A549 (cell line): ENCODE measurements at regions not wholly inside any gene's neighbourhood (a gene's known extent, or its start where the extent isn't known, plus 50 kb on each side); places are given as distances from the start of the nearest gene placed in this dataset.
A peak's percentile ranks its signal among the peaks of the same experiment; 100 is the strongest.

Experiments used
- ATAC-seq, 2 experiments: fragments of 200-7000 bp in 1 of 2; fragments of >200 bp in 1 of 2; cut with Nextera tagmentation in 1 of 2; cut with Tn5 transposase in 1 of 2; 3 replicates each; pipeline versions ENCODE4 v1.8.0 to v1.9.1; 2018 to 2020; ENCODE audit warnings: mild to moderate bottlenecking in 1 of 2, moderate library complexity in 1 of 2
- CTCF ChIA-PET: fragments of 300-600 bp; sonication (Branson Sonifier 250); formaldehyde crosslinking; extraction: SDS; loops from one replicate; lab custom pipeline; 2021; ENCODE audit warnings: antibody characterized with exemption, inconsistent platforms; lab: Yijun Ruan, JAX
- POLR2A ChIA-PET: fragments of 350-600 bp; formaldehyde crosslinking; extraction: SDS; loops from one replicate; lab custom pipeline; 2021; ENCODE audit warnings: antibody characterized with exemption, inconsistent platforms; lab: Yijun Ruan, JAX
- DNase-seq, 2 experiments: peaks; one replicate each; pipeline versions ENCODE4 v3.0.0 to v3.0.0-alpha.2; 2011 to 2016; ENCODE audit warnings: low read depth in 1 of 2, low spot score in 1 of 2
- FAIRE-seq: peaks from 2 replicates; lab custom pipeline; 2011; peaks lifted over from hg19 to GRCh38; lab: Jason Lieb, UNC
- H3K27ac ChIP-seq, 2 experiments: fragments of >200 bp; sonication (Bioruptor Twin); formaldehyde crosslinking; 3 replicates each; pipeline ENCODE4 v1.5.1; 2016 to 2017
- H3K4me1 ChIP-seq: fragments of >200 bp; sonication (Bioruptor Twin); formaldehyde crosslinking; 3 replicates; pipeline ENCODE4 v1.6.1; 2016
- H3K4me2 ChIP-seq: fragments of >200 bp; sonication (Bioruptor Twin); formaldehyde crosslinking; 3 replicates; pipeline ENCODE4 v1.6.1; 2016
- H3K4me3 ChIP-seq: fragments of >200 bp; sonication (Bioruptor Twin); formaldehyde crosslinking; 3 replicates; pipeline ENCODE4 v1.5.1; 2016
- H3K9me3 ChIP-seq: fragments of >200 bp; sonication (Bioruptor Twin); formaldehyde crosslinking; 3 replicates; pipeline ENCODE4 v1.6.1; 2016
- EHF ChIP-seq: fragments of 250-450 bp; sonication (Bioruptor Pico); IDR thresholded peaks from 2 replicates; pipeline ENCODE4 v1.5.0; 2020; ENCODE audit warnings: mild to moderate bottlenecking
- EP300 ChIP-seq, 2 experiments: fragments of >200 bp; sonication (Bioruptor Twin); formaldehyde crosslinking; IDR thresholded peaks; 2 replicates in 1 of 2; 3 replicates in 1 of 2; pipeline ENCODE4 v1.6.1; 2016 to 2017
- ESRRA ChIP-seq: fragments of 150-350 bp; IDR thresholded peaks from 2 replicates; pipeline ENCODE4 v1.6.1; 2014; ENCODE audit warnings: mild to moderate bottlenecking, low read length, borderline replicate concordance
- FOSB ChIP-seq: fragments of 250-450 bp; sonication (Bioruptor Pico); IDR thresholded peaks from 2 replicates; pipeline ENCODE4 v1.5.0; 2020; ENCODE audit warnings: mild to moderate bottlenecking, moderate library complexity
- HDAC2 ChIP-seq: fragments of 200-600 bp; sonication (generic); IDR thresholded peaks from 2 replicates; pipeline ENCODE4 v1.6.1; 2016
- JUN ChIP-seq, 2 experiments: fragments of >200 bp; sonication (Bioruptor Twin); formaldehyde crosslinking; IDR thresholded peaks; 2 replicates in 1 of 2; 3 replicates in 1 of 2; pipeline ENCODE4 v1.6.1; 2016 to 2017
- JUNB ChIP-seq: fragments of >200 bp; sonication (Bioruptor Twin); formaldehyde crosslinking; IDR thresholded peaks from 2 replicates; pipeline ENCODE4 v1.6.1; 2016
- RAD21 ChIP-seq, 2 experiments: fragments of >200 bp in 1 of 2; sonication (Bioruptor Twin) in 1 of 2; formaldehyde crosslinking in 1 of 2; IDR thresholded peaks in 1 of 2; conservative IDR thresholded peaks in 1 of 2; 2 replicates in 1 of 2; 3 replicates in 1 of 2; pipeline ENCODE4 v1.6.1; 2012 to 2018; ENCODE audit warnings: inconsistent platforms in 1 of 2
- RARB ChIP-seq: fragments of 250-450 bp; sonication (Bioruptor Pico); IDR thresholded peaks from 2 replicates; pipeline ENCODE4 v1.8.0; 2021; ENCODE audit warnings: mild to moderate bottlenecking, moderate library complexity
- RCOR1 ChIP-seq: fragments of 150-350 bp; IDR thresholded peaks from 2 replicates; pipeline ENCODE4 v1.6.1; 2014; ENCODE audit warnings: antibody characterized with exemption, low read length, low read depth
- TFCP2L1 ChIP-seq: fragments of 250-450 bp; sonication (Bioruptor Pico); IDR thresholded peaks from 2 replicates; pipeline ENCODE4 v1.5.0; 2021; ENCODE audit warnings: mild to moderate bottlenecking
- WGBS: methylation state at CpG from one replicate; pipeline ENCODE4 v1.1.6; 2017; ENCODE audit errors: missing lambda C conversion rate; 5-methylcytosine and 5-hydroxymethylcytosine counted together
- TF ChIP-seq, protein P1 (sequence below): IDR thresholded peaks from 2 replicates; pipeline ENCODE4 v1.6.1; 2012
- TF ChIP-seq, protein P2 (sequence below): IDR thresholded peaks from 2 replicates; pipeline ENCODE4 v1.6.1; 2012
- TF ChIP-seq, protein P3 (sequence below): fragments of 450-650 bp; IDR thresholded peaks from 2 replicates; pipeline ENCODE4 v1.6.1; 2014; ENCODE audit warnings: antibody characterized with exemption
- TF ChIP-seq, protein P4 (sequence below): fragments of >200 bp; sonication (Bioruptor Twin); formaldehyde crosslinking; IDR thresholded peaks from 3 replicates; pipeline ENCODE4 v1.6.1; 2016
- TF ChIP-seq, protein P5 (sequence below): fragments of 200-600 bp; sonication (generic); IDR thresholded peaks from 2 replicates; pipeline ENCODE4 v1.6.1; 2016; ENCODE audit warnings: antibody characterized with exemption, mild to moderate bottlenecking, moderate library complexity
- TF ChIP-seq, protein P6 (sequence below): fragments of 150-350 bp; IDR thresholded peaks from 2 replicates; pipeline ENCODE4 v1.6.1; 2014; ENCODE audit warnings: low read depth, mild to moderate bottlenecking, low read length

DNA sequence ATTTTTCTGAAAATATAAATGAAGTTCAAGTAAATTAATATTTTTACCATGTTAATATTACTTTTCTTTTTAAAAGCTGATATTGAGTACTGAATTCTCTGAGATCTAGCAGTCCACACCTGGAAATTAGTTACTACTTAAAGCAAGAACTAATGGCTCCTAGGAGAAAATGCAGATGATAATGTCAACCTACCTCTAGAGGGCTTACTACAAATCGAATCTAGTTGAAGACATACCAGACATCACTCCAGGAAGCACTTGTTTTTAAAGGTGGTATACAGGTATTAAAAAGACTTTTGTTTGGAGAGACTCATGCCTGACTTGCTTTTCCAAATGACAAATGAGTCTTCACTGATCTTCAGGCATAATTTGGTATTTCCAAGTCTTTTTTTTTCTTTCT is 516.4 kb upstream of the BOD1L1 start:
- TF ChIP-seq, protein P1, sequence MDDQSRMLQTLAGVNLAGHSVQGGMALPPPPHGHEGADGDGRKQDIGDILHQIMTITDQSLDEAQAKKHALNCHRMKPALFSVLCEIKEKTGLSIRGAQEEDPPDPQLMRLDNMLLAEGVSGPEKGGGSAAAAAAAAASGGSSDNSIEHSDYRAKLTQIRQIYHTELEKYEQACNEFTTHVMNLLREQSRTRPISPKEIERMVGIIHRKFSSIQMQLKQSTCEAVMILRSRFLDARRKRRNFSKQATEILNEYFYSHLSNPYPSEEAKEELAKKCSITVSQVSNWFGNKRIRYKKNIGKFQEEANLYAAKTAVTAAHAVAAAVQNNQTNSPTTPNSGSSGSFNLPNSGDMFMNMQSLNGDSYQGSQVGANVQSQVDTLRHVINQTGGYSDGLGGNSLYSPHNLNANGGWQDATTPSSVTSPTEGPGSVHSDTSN, result no peak
- no peak for TF ChIP-seq JUNB
- TF ChIP-seq, protein P2, sequence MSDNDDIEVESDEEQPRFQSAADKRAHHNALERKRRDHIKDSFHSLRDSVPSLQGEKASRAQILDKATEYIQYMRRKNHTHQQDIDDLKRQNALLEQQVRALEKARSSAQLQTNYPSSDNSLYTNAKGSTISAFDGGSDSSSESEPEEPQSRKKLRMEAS, result no peak
- TF ChIP-seq JUN (IDR thresholded peaks at IDR 0.05), result no peak
- TF ChIP-seq RAD21 (conservative IDR thresholded peaks at IDR 0.05 in 1 of 2, IDR thresholded peaks at IDR 0.05 in 1 of 2), result peak in 1 of 2 experiments; percentile 15; a peak in 1 of 5 replicates
- TF ChIP-seq, protein P3, sequence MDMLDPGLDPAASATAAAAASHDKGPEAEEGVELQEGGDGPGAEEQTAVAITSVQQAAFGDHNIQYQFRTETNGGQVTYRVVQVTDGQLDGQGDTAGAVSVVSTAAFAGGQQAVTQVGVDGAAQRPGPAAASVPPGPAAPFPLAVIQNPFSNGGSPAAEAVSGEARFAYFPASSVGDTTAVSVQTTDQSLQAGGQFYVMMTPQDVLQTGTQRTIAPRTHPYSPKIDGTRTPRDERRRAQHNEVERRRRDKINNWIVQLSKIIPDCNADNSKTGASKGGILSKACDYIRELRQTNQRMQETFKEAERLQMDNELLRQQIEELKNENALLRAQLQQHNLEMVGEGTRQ, result no peak
- POLR2A ChIA-PET, result no interaction called here
- ATAC-seq, result no peak
- Histone ChIP-seq H3K27ac (no peak overlapping the region), H3K4me3 (no peak overlapping the region), H3K9me3 (no peaks in the 10 kb centered on the region), H3K4me2 (no peak overlapping the region), H3K4me1 (no peaks in the 10 kb centered on the region)
- CTCF ChIA-PET, result interaction anchor here (1.1 kb wide), 1 partner anchor 222 kb away, joined by 4 read pairs; no protein-coding TSS in a partner anchor
- WGBS, result 6% methylated on average over 1 of the region's 1 CpG
- no peak for FAIRE-seq
- peak; percentile 2 to 24 for DNase-seq

DNA sequence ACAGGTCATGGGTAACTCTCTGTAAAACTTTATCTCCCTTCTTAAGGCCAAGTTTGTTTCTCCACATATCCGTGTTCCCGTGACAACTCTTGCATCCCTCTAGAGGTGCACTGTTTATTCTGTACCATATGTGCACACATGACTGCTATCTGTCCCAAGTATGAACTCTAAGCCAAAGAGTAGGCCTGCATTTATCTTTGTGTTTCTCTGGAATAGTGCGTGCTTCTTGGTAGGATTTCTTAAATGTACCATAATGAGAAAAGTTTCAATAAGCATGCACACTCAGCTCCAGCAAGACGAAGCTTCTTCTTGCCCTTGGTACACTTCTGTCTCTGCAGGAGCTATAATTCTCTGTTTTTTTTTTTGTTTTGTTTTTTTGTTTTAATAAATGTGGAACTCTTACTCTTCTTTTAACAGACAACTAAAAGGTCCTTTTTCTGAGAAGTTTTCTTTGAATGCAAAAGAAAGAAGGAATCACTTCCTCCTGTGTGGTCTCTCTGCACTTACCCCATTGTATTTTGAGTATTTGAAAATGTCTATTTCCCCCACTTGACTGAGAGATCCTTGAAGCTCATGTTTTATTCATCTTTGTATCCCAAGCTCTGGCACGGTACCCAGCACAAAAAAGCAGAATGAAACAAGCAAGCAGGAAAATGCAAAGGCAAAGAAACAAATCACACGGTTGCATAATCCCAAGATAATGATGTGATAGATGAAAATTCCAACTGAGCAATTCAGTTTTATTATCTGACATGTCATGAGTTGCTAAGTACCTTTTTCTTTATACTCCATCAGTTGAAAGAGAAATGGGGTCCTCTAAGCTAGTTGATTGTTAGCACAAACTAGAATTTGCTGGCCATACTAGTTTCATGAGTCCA is 521.9 kb upstream of the BOD1L1 start:
- H3K4me3 ChIP-seq, result no peak overlapping the region
- ChIA-PET CTCF (no interaction called here), POLR2A (no interaction called here)
- H3K4me1 ChIP-seq, result no peaks in the 10 kb centered on the region
- H3K9me3 ChIP-seq, result no peaks in the 10 kb centered on the region
- TF ChIP-seq, protein P4, sequence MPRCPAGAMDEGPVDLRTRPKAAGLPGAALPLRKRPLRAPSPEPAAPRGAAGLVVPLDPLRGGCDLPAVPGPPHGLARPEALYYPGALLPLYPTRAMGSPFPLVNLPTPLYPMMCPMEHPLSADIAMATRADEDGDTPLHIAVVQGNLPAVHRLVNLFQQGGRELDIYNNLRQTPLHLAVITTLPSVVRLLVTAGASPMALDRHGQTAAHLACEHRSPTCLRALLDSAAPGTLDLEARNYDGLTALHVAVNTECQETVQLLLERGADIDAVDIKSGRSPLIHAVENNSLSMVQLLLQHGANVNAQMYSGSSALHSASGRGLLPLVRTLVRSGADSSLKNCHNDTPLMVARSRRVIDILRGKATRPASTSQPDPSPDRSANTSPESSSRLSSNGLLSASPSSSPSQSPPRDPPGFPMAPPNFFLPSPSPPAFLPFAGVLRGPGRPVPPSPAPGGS, result no peak
- TF ChIP-seq FOSB, result no peak
- no peak for TF ChIP-seq EP300 (IDR thresholded peaks at IDR 0.05)
- TF ChIP-seq ESRRA, result no peak
- TF ChIP-seq RCOR1, result no peak
- TF ChIP-seq EHF (CRISPR knock-in tag), result no peak
- TF ChIP-seq, protein P5, sequence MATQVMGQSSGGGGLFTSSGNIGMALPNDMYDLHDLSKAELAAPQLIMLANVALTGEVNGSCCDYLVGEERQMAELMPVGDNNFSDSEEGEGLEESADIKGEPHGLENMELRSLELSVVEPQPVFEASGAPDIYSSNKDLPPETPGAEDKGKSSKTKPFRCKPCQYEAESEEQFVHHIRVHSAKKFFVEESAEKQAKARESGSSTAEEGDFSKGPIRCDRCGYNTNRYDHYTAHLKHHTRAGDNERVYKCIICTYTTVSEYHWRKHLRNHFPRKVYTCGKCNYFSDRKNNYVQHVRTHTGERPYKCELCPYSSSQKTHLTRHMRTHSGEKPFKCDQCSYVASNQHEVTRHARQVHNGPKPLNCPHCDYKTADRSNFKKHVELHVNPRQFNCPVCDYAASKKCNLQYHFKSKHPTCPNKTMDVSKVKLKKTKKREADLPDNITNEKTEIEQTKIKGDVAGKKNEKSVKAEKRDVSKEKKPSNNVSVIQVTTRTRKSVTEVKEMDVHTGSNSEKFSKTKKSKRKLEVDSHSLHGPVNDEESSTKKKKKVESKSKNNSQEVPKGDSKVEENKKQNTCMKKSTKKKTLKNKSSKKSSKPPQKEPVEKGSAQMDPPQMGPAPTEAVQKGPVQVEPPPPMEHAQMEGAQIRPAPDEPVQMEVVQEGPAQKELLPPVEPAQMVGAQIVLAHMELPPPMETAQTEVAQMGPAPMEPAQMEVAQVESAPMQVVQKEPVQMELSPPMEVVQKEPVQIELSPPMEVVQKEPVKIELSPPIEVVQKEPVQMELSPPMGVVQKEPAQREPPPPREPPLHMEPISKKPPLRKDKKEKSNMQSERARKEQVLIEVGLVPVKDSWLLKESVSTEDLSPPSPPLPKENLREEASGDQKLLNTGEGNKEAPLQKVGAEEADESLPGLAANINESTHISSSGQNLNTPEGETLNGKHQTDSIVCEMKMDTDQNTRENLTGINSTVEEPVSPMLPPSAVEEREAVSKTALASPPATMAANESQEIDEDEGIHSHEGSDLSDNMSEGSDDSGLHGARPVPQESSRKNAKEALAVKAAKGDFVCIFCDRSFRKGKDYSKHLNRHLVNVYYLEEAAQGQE, result no peak
- TF ChIP-seq RAD21 (conservative IDR thresholded peaks at IDR 0.05 in 1 of 2, IDR thresholded peaks at IDR 0.05 in 1 of 2), result no peak
- no peak for TF ChIP-seq TFCP2L1 (CRISPR knock-in tag)
- TF ChIP-seq RARB (CRISPR knock-in tag), result no peak
- TF ChIP-seq HDAC2, result no peak
- TF ChIP-seq, protein P1, result no peak
- TF ChIP-seq, protein P2, result no peak
- TF ChIP-seq, protein P6, sequence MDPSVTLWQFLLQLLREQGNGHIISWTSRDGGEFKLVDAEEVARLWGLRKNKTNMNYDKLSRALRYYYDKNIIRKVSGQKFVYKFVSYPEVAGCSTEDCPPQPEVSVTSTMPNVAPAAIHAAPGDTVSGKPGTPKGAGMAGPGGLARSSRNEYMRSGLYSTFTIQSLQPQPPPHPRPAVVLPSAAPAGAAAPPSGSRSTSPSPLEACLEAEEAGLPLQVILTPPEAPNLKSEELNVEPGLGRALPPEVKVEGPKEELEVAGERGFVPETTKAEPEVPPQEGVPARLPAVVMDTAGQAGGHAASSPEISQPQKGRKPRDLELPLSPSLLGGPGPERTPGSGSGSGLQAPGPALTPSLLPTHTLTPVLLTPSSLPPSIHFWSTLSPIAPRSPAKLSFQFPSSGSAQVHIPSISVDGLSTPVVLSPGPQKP, result no peak
- WGBS, result 77% methylated on average over 6 of the region's 6 CpGs
- FAIRE-seq (no peak), ATAC-seq (no peak), DNase-seq (no peak)
- H3K4me2 ChIP-seq, result no peak overlapping the region
- H3K27ac ChIP-seq, result no peak overlapping the region
